WTC11 (cell line): ENCODE measurements at regions not wholly inside any gene's neighbourhood (a gene's known extent, or its start where the extent isn't known, plus 50 kb on each side); places are given as distances from the start of the nearest gene placed in this dataset.

Experiments
- ATAC-seq: fragments of 200-7000 bp; cut with Tn5 transposase; 2 replicates; pipeline ENCODE4 v1.10.0; 2021; ENCODE audit warnings: mild to moderate bottlenecking, moderate library complexity
- CTCF ChIA-PET: fragments of 300-600 bp; sonication (Branson Sonifier 250); formaldehyde crosslinking; loops from one replicate; lab custom pipeline; 2021; ENCODE audit warnings: antibody characterized with exemption; lab: Charles Lee
- POLR2A ChIA-PET: fragments of 350-600 bp; sonication (Branson Sonifier 250); formaldehyde crosslinking; loops from one replicate; lab custom pipeline; 2021; ENCODE audit warnings: antibody characterized with exemption; lab: Charles Lee
- DNase-seq: peaks from one replicate; pipeline ENCODE4 v3.0.0; 2021; ENCODE audit warnings: low spot score
- H3K27ac Mint-ChIP-seq: 2 replicates; pipeline ENCODE4 v1.8.0; 2021; ENCODE audit warnings: mixed read lengths
- H3K27me3 Mint-ChIP-seq: 2 replicates; pipeline ENCODE4 v1.8.0; 2021; ENCODE audit warnings: low read depth, mild to moderate bottlenecking, moderate library complexity, mixed read lengths
- H3K36me3 Mint-ChIP-seq: 2 replicates; pipeline ENCODE4 v1.8.0; 2021; ENCODE audit warnings: mixed read lengths
- H3K4me1 Mint-ChIP-seq: 2 replicates; pipeline ENCODE4 v1.8.0; 2022; ENCODE audit warnings: mixed read lengths
- H3K4me3 Mint-ChIP-seq: 2 replicates; pipeline ENCODE4 v1.8.0; 2021; ENCODE audit warnings: mild to moderate bottlenecking, moderate library complexity, mixed read lengths
- H3K9me3 Mint-ChIP-seq: 2 replicates; pipeline ENCODE4 v1.8.0; 2021; ENCODE audit warnings: mixed read lengths
- AR ChIP-seq: fragments of 250-450 bp; sonication (Bioruptor Pico); IDR thresholded peaks from 2 replicates; pipeline ENCODE4 v1.9.0; 2021; ENCODE audit warnings: mild to moderate bottlenecking
- ATF1 ChIP-seq: sonication (generic); formaldehyde crosslinking; IDR thresholded peaks from 2 replicates; pipeline ENCODE4 v1.8.1; 2023; ENCODE audit warnings: mild to moderate bottlenecking, moderate library complexity, missing genetic modification reagents
- CREB1 ChIP-seq: sonication (generic); formaldehyde crosslinking; IDR thresholded peaks from 2 replicates; pipeline ENCODE4 v1.8.0; 2023; ENCODE audit warnings: mild to moderate bottlenecking, missing genetic modification reagents
- CREM ChIP-seq: sonication (generic); formaldehyde crosslinking; IDR thresholded peaks from 2 replicates; pipeline ENCODE4 v1.8.1; 2022; ENCODE audit warnings: mild to moderate bottlenecking, missing genetic modification reagents, moderate library complexity
- CTCF ChIP-seq: fragments of 200-600 bp; IDR thresholded peaks from 2 replicates; pipeline ENCODE4 v1.8.0; 2022; ENCODE audit warnings: antibody characterized with exemption
- ELF4 ChIP-seq: sonication (generic); formaldehyde crosslinking; IDR thresholded peaks from 2 replicates; pipeline ENCODE4 v1.8.1; 2022; ENCODE audit warnings: low read depth, mild to moderate bottlenecking, moderate library complexity, missing genetic modification reagents
- FOXJ3 ChIP-seq: sonication (generic); formaldehyde crosslinking; IDR thresholded peaks from 2 replicates; pipeline ENCODE4 v1.9.0; 2021; ENCODE audit warnings: missing genetic modification reagents, mild to moderate bottlenecking, borderline replicate concordance
- FOXP1 ChIP-seq: sonication (generic); formaldehyde crosslinking; IDR thresholded peaks from 2 replicates; pipeline ENCODE4 v1.8.0; 2022; ENCODE audit warnings: missing genetic modification reagents, mild to moderate bottlenecking, moderate library complexity, borderline replicate concordance
- GRHL2 ChIP-seq: fragments of 250-450 bp; sonication (Bioruptor Pico); IDR thresholded peaks from 2 replicates; pipeline ENCODE4 v1.8.0; 2022; ENCODE audit warnings: mild to moderate bottlenecking, moderate library complexity; ENCODE audit not compliant: insufficient replicate concordance, severe bottlenecking
- GTF2I ChIP-seq: fragments of 250-450 bp; sonication (Bioruptor Pico); conservative IDR thresholded peaks from 2 replicates; pipeline ENCODE4 v1.4.0; 2021; ENCODE audit warnings: mild to moderate bottlenecking
- JUN ChIP-seq: sonication (generic); formaldehyde crosslinking; IDR thresholded peaks from 2 replicates; pipeline ENCODE4 v1.8.0; 2023; ENCODE audit warnings: mild to moderate bottlenecking, missing genetic modification reagents
- MXD4 ChIP-seq: fragments of 250-450 bp; sonication (Bioruptor Pico); IDR thresholded peaks from 2 replicates; pipeline ENCODE4 v1.8.0; 2021; ENCODE audit warnings: mild to moderate bottlenecking, moderate library complexity, borderline replicate concordance
- MYBL2 ChIP-seq: sonication (generic); formaldehyde crosslinking; IDR thresholded peaks from 2 replicates; pipeline ENCODE4 v1.8.1; 2023; ENCODE audit warnings: mild to moderate bottlenecking, moderate library complexity, missing genetic modification reagents
- NFE2L1 ChIP-seq: sonication (generic); formaldehyde crosslinking; IDR thresholded peaks from 2 replicates; pipeline ENCODE4 v1.8.1; 2023; ENCODE audit warnings: missing genetic modification reagents
- RELA ChIP-seq: sonication (generic); formaldehyde crosslinking; IDR thresholded peaks from 2 replicates; pipeline ENCODE4 v1.8.1; 2022; ENCODE audit warnings: missing genetic modification reagents, mild to moderate bottlenecking, borderline replicate concordance
- SMAD3 ChIP-seq: sonication (generic); formaldehyde crosslinking; IDR thresholded peaks from 2 replicates; pipeline ENCODE4 v1.8.0; 2022; ENCODE audit warnings: missing genetic modification reagents, mild to moderate bottlenecking, borderline replicate concordance
- ZNF138 ChIP-seq: sonication (generic); formaldehyde crosslinking; conservative IDR thresholded peaks from 2 replicates; pipeline ENCODE4 v1.8.1; 2022; ENCODE audit warnings: mild to moderate bottlenecking, moderate library complexity, missing genetic modification reagents
- ZNF263 ChIP-seq: sonication (generic); formaldehyde crosslinking; IDR thresholded peaks from 2 replicates; pipeline ENCODE4 v1.8.1; 2022; ENCODE audit warnings: low read depth, mild to moderate bottlenecking, moderate library complexity, missing genetic modification reagents
- ZNF423 ChIP-seq: fragments of 250-450 bp; sonication (Bioruptor Pico); IDR thresholded peaks from 2 replicates; pipeline ENCODE4 v2.1.2; 2022; ENCODE audit warnings: mild to moderate bottlenecking, moderate library complexity
- ZNF671 ChIP-seq: fragments of 250-450 bp; sonication (Bioruptor Pico); IDR thresholded peaks from 2 replicates; pipeline ENCODE4 v1.8.0; 2021; ENCODE audit warnings: mild to moderate bottlenecking
- TF ChIP-seq, protein P1 (sequence below): sonication (generic); formaldehyde crosslinking; IDR thresholded peaks from 2 replicates; pipeline ENCODE4 v1.8.1; 2022; ENCODE audit warnings: mild to moderate bottlenecking, missing genetic modification reagents, moderate library complexity, borderline replicate concordance
- TF ChIP-seq, protein P2 (sequence below): fragments of 250-450 bp; sonication (Bioruptor Pico); IDR thresholded peaks from 2 replicates; pipeline ENCODE4 v1.9.0; 2021; ENCODE audit warnings: mild to moderate bottlenecking, borderline replicate concordance
- TF ChIP-seq, protein P3 (sequence below): sonication (generic); formaldehyde crosslinking; IDR thresholded peaks from 2 replicates; pipeline ENCODE4 v1.8.0; 2022; ENCODE audit warnings: mild to moderate bottlenecking, missing genetic modification reagents
- TF ChIP-seq, protein P4 (sequence below): sonication (generic); formaldehyde crosslinking; IDR thresholded peaks from 2 replicates; pipeline ENCODE4 v1.8.0; 2022; ENCODE audit warnings: mild to moderate bottlenecking, missing genetic modification reagents

DNA sequence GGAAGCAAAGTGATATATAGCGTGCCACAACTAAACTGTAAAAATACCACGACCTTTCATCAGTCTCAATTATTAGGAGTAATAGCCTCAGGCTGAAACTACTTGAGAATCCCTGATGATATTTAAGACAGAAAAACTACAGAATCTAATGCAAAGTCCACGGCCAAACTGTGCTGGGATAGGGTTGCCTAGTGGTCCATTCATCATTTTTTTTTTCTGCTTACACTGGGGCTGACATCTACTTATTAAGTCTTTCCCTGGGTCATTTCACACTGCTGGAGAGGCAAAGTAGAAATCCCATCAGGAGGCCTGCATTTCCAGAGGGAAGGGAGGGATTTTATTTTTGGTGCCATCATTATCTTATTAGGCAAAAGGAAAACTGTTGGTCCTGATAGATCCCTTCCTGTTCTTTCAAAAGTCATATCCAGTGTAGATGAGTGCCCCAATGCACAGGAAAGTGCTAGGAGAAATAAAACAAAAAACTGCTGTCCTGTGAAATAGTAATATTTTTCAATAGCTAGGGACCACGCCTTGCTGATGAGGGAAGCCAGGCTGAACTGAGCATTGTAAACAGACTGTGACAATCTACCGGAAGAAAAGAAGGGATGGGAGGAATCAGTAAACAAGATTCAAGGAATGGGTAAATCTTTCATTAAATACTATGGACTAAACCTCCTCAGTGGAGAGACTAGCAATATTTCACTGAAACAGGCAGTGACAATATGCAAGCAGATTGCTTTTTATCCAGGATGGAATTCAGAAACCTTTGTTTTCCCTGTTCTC is 644.3 kb downstream of the IRS1 start:
- H3K9me3 Mint-ChIP-seq = no peaks in the 10 kb centered on the region
- no peak overlapping the region for H3K4me3 Mint-ChIP-seq
- DNase-seq = no peak
- ChIA-PET CTCF (no interaction called here), POLR2A (no interaction called here)
- peak overlapping the region; percentile 20; the same call in 1 of the 2 replicates for H3K27ac Mint-ChIP-seq
- peaks cover 55% of the 10 kb centered on the region for H3K4me1 Mint-ChIP-seq
- no peaks in the 10 kb centered on the region for H3K36me3 Mint-ChIP-seq
- TF ChIP-seq NFE2L1 = no peak
- TF ChIP-seq, protein P1, sequence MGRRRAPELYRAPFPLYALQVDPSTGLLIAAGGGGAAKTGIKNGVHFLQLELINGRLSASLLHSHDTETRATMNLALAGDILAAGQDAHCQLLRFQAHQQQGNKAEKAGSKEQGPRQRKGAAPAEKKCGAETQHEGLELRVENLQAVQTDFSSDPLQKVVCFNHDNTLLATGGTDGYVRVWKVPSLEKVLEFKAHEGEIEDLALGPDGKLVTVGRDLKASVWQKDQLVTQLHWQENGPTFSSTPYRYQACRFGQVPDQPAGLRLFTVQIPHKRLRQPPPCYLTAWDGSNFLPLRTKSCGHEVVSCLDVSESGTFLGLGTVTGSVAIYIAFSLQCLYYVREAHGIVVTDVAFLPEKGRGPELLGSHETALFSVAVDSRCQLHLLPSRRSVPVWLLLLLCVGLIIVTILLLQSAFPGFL (CRISPR knock-in tag) = no peak
- no peak for TF ChIP-seq ZNF671 (CRISPR knock-in tag)
- no peak for TF ChIP-seq RELA (CRISPR knock-in tag)
- TF ChIP-seq CTCF = no peak
- TF ChIP-seq CREM (CRISPR knock-in tag) = no peak
- no peak for TF ChIP-seq FOXP1 (CRISPR knock-in tag)
- no peak for TF ChIP-seq ELF4
- TF ChIP-seq, protein P2, sequence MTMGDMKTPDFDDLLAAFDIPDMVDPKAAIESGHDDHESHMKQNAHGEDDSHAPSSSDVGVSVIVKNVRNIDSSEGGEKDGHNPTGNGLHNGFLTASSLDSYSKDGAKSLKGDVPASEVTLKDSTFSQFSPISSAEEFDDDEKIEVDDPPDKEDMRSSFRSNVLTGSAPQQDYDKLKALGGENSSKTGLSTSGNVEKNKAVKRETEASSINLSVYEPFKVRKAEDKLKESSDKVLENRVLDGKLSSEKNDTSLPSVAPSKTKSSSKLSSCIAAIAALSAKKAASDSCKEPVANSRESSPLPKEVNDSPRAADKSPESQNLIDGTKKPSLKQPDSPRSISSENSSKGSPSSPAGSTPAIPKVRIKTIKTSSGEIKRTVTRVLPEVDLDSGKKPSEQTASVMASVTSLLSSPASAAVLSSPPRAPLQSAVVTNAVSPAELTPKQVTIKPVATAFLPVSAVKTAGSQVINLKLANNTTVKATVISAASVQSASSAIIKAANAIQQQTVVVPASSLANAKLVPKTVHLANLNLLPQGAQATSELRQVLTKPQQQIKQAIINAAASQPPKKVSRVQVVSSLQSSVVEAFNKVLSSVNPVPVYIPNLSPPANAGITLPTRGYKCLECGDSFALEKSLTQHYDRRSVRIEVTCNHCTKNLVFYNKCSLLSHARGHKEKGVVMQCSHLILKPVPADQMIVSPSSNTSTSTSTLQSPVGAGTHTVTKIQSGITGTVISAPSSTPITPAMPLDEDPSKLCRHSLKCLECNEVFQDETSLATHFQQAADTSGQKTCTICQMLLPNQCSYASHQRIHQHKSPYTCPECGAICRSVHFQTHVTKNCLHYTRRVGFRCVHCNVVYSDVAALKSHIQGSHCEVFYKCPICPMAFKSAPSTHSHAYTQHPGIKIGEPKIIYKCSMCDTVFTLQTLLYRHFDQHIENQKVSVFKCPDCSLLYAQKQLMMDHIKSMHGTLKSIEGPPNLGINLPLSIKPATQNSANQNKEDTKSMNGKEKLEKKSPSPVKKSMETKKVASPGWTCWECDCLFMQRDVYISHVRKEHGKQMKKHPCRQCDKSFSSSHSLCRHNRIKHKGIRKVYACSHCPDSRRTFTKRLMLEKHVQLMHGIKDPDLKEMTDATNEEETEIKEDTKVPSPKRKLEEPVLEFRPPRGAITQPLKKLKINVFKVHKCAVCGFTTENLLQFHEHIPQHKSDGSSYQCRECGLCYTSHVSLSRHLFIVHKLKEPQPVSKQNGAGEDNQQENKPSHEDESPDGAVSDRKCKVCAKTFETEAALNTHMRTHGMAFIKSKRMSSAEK = no peak
- no peak for TF ChIP-seq ZNF423 (CRISPR knock-in tag)
- no peak for TF ChIP-seq JUN (CRISPR knock-in tag)
- TF ChIP-seq, protein P3, sequence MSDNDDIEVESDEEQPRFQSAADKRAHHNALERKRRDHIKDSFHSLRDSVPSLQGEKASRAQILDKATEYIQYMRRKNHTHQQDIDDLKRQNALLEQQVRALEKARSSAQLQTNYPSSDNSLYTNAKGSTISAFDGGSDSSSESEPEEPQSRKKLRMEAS (CRISPR knock-in tag) = no peak
- ATAC-seq = no peak
- no peaks in the 10 kb centered on the region for H3K27me3 Mint-ChIP-seq

DNA sequence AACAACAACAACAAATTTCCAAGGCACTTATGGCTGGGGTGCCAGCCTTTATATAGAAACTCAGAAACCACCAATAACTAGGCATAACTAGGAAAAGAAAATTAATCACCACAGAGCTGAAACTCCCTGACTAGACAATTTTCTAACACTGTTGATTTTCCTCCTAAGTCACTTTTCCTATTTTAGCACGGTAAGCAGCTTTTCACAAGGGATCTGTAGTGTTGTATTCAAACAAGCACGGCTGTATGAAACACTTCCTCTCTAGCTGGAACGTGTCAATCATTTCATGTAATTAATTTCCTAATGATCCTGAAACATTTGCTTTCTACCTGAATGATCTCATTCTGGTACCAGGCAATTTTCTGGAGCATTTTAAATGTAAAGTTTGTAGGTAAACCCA is 645.0 kb downstream of the IRS1 start:
- Mint-ChIP-seq H3K27me3 (no peaks in the 10 kb centered on the region), H3K9me3 (no peaks in the 10 kb centered on the region), H3K27ac (peak overlapping the region; percentile 6; the same call in 1 of the 2 replicates), H3K4me1 (peaks cover 49% of the 10 kb centered on the region), H3K4me3 (no peak overlapping the region), H3K36me3 (no peaks in the 10 kb centered on the region)
- ChIA-PET CTCF (no interaction called here), POLR2A (no interaction called here)
- DNase-seq = no peak
- ATAC-seq = no peak
- no peak for TF ChIP-seq GRHL2
- TF ChIP-seq ZNF263 (CRISPR knock-in tag) = no peak
- TF ChIP-seq FOXJ3 (CRISPR knock-in tag) = no peak
- TF ChIP-seq, protein P4, sequence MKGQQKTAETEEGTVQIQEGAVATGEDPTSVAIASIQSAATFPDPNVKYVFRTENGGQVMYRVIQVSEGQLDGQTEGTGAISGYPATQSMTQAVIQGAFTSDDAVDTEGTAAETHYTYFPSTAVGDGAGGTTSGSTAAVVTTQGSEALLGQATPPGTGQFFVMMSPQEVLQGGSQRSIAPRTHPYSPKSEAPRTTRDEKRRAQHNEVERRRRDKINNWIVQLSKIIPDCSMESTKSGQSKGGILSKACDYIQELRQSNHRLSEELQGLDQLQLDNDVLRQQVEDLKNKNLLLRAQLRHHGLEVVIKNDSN (CRISPR knock-in tag) = no peak
- no peak for TF ChIP-seq CREB1
- TF ChIP-seq ZNF671 (CRISPR knock-in tag) = no peak
- TF ChIP-seq ATF1 = no peak
- no peak for TF ChIP-seq MYBL2 (CRISPR knock-in tag)
- TF ChIP-seq AR (CRISPR knock-in tag) = no peak
- TF ChIP-seq GTF2I = no peak
- no peak for TF ChIP-seq SMAD3 (CRISPR knock-in tag)
- TF ChIP-seq, protein P3 (CRISPR knock-in tag) = no peak
- TF ChIP-seq ZNF138 (CRISPR knock-in tag) = no peak
- TF ChIP-seq MXD4 = no peak
